HepG2 (cell line): ENCODE measurements at regions not wholly inside any gene's neighbourhood (a gene's known extent, or its start where the extent isn't known, plus 50 kb on each side); places are given as distances from the start of the nearest gene placed in this dataset.

Experiments
- EZH2 ChIP-seq: conservative IDR thresholded peaks from 2 replicates; pipeline ENCODE4 v1.6.1; 2012; ENCODE audit warnings: mild to moderate bottlenecking, low read depth, low read length, moderate library complexity
- GTF2F1 ChIP-seq: fragments of 150-350 bp; IDR thresholded peaks from 2 replicates; pipeline ENCODE4 v1.6.1; 2014; ENCODE audit warnings: low read length
- HDAC6 ChIP-seq: fragments of 200-600 bp; sonication (generic); IDR thresholded peaks from 2 replicates; pipeline ENCODE4 v1.7.0; 2017; ENCODE audit warnings: mild to moderate bottlenecking, antibody characterized with exemption, low read length, low read depth
- RAD21 ChIP-seq: fragments of 450-650 bp; formaldehyde crosslinking; IDR thresholded peaks from 2 replicates; pipeline ENCODE4 v1.5.0; 2020; ENCODE audit warnings: mild to moderate bottlenecking
- ZNF274 ChIP-seq: sonication (generic); formaldehyde crosslinking; IDR thresholded peaks from 2 replicates; pipeline ENCODE4 v1.5.1; 2020; ENCODE audit warnings: mild to moderate bottlenecking, missing genetic modification reagents
- TF ChIP-seq, protein P1 (sequence below): IDR thresholded peaks from 2 replicates; pipeline ENCODE4 v1.6.1; 2012; ENCODE audit warnings: low read length, improper control_type of control experiment

DNA sequence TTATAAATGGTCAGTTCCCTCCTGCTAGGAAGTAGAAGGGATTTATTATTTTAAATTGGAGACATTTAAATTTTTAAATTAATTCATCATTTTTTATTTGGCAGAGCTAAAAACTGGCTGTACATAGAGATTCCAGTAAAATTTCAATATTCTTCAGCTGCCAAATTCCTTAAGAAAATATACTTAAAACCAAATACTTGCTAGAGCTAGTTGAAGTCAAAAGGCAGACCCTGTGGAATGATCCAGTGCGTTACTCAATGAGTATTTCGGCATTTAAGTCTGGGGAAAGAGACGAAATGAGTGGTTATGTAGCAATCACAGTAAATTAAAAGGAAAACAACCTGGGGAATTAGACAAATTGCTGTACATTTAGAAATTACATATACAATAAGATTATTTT lies 1104.7 kb downstream of the SLC6A15 start:
- TF ChIP-seq HDAC6 (no peak), RAD21 (CRISPR knock-in tag) (no peak), ZNF274 (no peak), GTF2F1 (no peak), EZH2 (no peak)
- TF ChIP-seq, protein P1, sequence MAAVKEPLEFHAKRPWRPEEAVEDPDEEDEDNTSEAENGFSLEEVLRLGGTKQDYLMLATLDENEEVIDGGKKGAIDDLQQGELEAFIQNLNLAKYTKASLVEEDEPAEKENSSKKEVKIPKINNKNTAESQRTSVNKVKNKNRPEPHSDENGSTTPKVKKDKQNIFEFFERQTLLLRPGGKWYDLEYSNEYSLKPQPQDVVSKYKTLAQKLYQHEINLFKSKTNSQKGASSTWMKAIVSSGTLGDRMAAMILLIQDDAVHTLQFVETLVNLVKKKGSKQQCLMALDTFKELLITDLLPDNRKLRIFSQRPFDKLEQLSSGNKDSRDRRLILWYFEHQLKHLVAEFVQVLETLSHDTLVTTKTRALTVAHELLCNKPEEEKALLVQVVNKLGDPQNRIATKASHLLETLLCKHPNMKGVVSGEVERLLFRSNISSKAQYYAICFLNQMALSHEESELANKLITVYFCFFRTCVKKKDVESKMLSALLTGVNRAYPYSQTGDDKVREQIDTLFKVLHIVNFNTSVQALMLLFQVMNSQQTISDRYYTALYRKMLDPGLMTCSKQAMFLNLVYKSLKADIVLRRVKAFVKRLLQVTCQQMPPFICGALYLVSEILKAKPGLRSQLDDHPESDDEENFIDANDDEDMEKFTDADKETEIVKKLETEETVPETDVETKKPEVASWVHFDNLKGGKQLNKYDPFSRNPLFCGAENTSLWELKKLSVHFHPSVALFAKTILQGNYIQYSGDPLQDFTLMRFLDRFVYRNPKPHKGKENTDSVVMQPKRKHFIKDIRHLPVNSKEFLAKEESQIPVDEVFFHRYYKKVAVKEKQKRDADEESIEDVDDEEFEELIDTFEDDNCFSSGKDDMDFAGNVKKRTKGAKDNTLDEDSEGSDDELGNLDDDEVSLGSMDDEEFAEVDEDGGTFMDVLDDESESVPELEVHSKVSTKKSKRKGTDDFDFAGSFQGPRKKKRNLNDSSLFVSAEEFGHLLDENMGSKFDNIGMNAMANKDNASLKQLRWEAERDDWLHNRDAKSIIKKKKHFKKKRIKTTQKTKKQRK = no peak
